Right atrium auricular region (tissue), 2 donors: ENCODE measurements at regions not wholly inside any gene's neighbourhood (a gene's known extent, or its start where the extent isn't known, plus 50 kb on each side); places are given as distances from the start of the nearest gene placed in this dataset.

Experiments
- DNase-seq: peaks from one replicate; pipeline ENCODE4 v3.0.0-alpha.2; 2019; ENCODE audit warnings: low spot score
- H3K27ac ChIP-seq, 2 donors: fragments of 200-600 bp; sonication (generic); 1 replicate in 1 of 2; 2 replicates in 1 of 2; pipeline ENCODE4 v1.5.1; 2016 to 2019
- H3K27me3 ChIP-seq, 2 donors: fragments of 200-600 bp; sonication (generic); one replicate each; pipeline versions ENCODE4 v1.5.1 to v1.6.0; 2017 to 2019
- H3K36me3 ChIP-seq: fragments of 200-600 bp; sonication (generic); one replicate; pipeline ENCODE4 v1.5.1; 2016
- H3K4me1 ChIP-seq, 2 donors: fragments of 200-600 bp; sonication (generic); one replicate each; pipeline versions ENCODE4 v1.5.1 to v1.6.0; 2017 to 2019
- H3K4me3 ChIP-seq, 2 donors: fragments of 200-600 bp; sonication (generic); 1 replicate in 1 of 2; 2 replicates in 1 of 2; pipeline ENCODE4 v1.5.1; 2017 to 2019; ENCODE audit warnings: mild to moderate bottlenecking in 1 of 2, moderate library complexity in 1 of 2
- H3K9me3 ChIP-seq, 2 donors: fragments of 200-600 bp; sonication (generic); one replicate each; pipeline ENCODE4 v1.5.1; 2019
- CTCF ChIP-seq, 2 donors: fragments of 200-600 bp; sonication (generic); IDR thresholded peaks; one replicate each; pipeline ENCODE4 v1.5.1; 2019; ENCODE audit warnings: antibody characterized with exemption in 2 of 2

- Histone ChIP-seq H3K27me3 (no peaks in the 10 kb centered on the region), H3K4me1 (no peaks in the 10 kb centered on the region), H3K36me3 (no peaks in the 10 kb centered on the region), H3K27ac (no peak overlapping the region), H3K9me3 (peaks cover 0 to 9% of the 10 kb centered on the region in 2 donors), H3K4me3 (no peak overlapping the region)
- TF ChIP-seq CTCF (IDR thresholded peaks at IDR 0.05): no peak
- no peak for DNase-seq
Observed at GRCh38 chr14:97196336-97196735, 399.2 kb downstream of the VRK1 start.

- H3K4me1 ChIP-seq: no peaks in the 10 kb centered on the region
- H3K4me3 ChIP-seq: no peak overlapping the region
- TF ChIP-seq CTCF (IDR thresholded peaks at IDR 0.05): no peak
- no peaks in the 10 kb centered on the region for H3K27me3 ChIP-seq
- peaks cover 0 to 9% of the 10 kb centered on the region in 2 donors for H3K9me3 ChIP-seq
- H3K36me3 ChIP-seq: no peaks in the 10 kb centered on the region
- no peak overlapping the region for H3K27ac ChIP-seq
- no peak for DNase-seq
Observed at GRCh38 chr14:97198813-97199212, 401.6 kb downstream of the VRK1 start.

GRCh38 chr14:97200245-97200644 lies 403.1 kb downstream of the VRK1 start:
- no peak for TF ChIP-seq CTCF (IDR thresholded peaks at IDR 0.05)
- H3K9me3 ChIP-seq: no peaks in the 10 kb centered on the region
- H3K4me3 ChIP-seq: no peak overlapping the region
- DNase-seq: no peak
- H3K27ac ChIP-seq: no peak overlapping the region
- no peaks in the 10 kb centered on the region for H3K4me1 ChIP-seq
- no peaks in the 10 kb centered on the region for H3K36me3 ChIP-seq
- H3K27me3 ChIP-seq: no peaks in the 10 kb centered on the region

GRCh38 chr14:97206916-97207315 lies 409.7 kb downstream of the VRK1 start:
- Histone ChIP-seq H3K36me3 (no peaks in the 10 kb centered on the region), H3K4me3 (no peak overlapping the region), H3K4me1 (no peaks in the 10 kb centered on the region), H3K27ac (no peak overlapping the region), H3K27me3 (no peaks in the 10 kb centered on the region), H3K9me3 (no peaks in the 10 kb centered on the region)
- no peak for TF ChIP-seq CTCF (IDR thresholded peaks at IDR 0.05)
- no peak for DNase-seq

GRCh38 chr14:97210202-97210601 lies 413.0 kb downstream of the VRK1 start:
- Histone ChIP-seq H3K4me3 (no peak overlapping the region), H3K36me3 (no peaks in the 10 kb centered on the region), H3K9me3 (no peaks in the 10 kb centered on the region), H3K27ac (no peak overlapping the region), H3K4me1 (no peaks in the 10 kb centered on the region), H3K27me3 (no peaks in the 10 kb centered on the region)
- TF ChIP-seq CTCF (IDR thresholded peaks at IDR 0.05): no peak
- no peak for DNase-seq

GRCh38 chr14:97212399-97212798 lies 415.2 kb downstream of the VRK1 start:
- H3K4me3 ChIP-seq: no peak overlapping the region
- no peaks in the 10 kb centered on the region for H3K27me3 ChIP-seq
- TF ChIP-seq CTCF (IDR thresholded peaks at IDR 0.05): no peak
- H3K4me1 ChIP-seq: no peaks in the 10 kb centered on the region
- no peaks in the 10 kb centered on the region for H3K36me3 ChIP-seq
- H3K27ac ChIP-seq: no peak overlapping the region
- no peaks in the 10 kb centered on the region for H3K9me3 ChIP-seq
- no peak for DNase-seq
